ENCODE measurements at regions not wholly inside any gene's neighbourhood (a gene's known extent, or its start where the extent isn't known, plus 50 kb on each side); places are given as distances from the start of the nearest gene placed in this dataset.

GRCh38 chr12:125259178-125259867, 194.1 kb downstream of the AACS start (continued):
- TF ChIP-seq POU5F1 (IDR thresholded peaks at IDR 0.05; ENCODE audit: low read depth, low read length) (no peak), ZNF274 (IDR thresholded peaks at IDR 0.05; ENCODE audit: borderline replicate concordance, extremely low read depth, low read length) (no peak), CREB1 (IDR thresholded peaks at IDR 0.05) (no peak), JUND (IDR thresholded peaks at IDR 0.05; ENCODE audit: low read length) (no peak), TAF1 (IDR thresholded peaks at IDR 0.05; ENCODE audit: low read depth, low read length) (no peak), SIRT6 (IDR thresholded peaks at IDR 0.05; ENCODE audit: low read length) (no peak)
